RPMI7951 (cell line): ENCODE measurements at regions not wholly inside any gene's neighbourhood (a gene's known extent, or its start where the extent isn't known, plus 50 kb on each side); places are given as distances from the start of the nearest gene placed in this dataset.
"Not testable (repeated sequence)": the region's sequence is repeated elsewhere in the genome, so short reads cannot be mapped to it uniquely, and the experiment has no call there.

Experiments used
- DNase-seq: peaks from one replicate; pipeline ENCODE4 v3.0.0-alpha.2; 2012; ENCODE audit warnings: low read depth

DNA sequence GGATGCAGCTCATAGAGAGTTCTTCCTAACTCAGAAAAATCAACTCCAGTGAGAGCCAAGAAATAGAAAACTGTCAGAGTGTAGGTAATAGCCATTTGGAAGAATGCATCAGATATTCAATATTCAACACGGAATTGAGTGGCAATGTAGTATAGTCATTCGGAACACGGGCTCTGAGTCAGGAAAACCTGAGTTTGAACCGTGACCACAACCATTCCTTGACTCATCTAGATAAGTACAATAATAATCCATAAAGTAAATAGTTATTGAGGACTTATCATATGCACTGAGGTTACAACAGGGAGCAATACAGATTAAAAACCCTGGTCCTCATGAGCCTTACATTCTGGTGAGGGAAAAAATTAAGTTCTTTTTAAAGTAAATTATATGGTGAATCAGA is 62.6 kb upstream of the PHF21A start:
- no peak for DNase-seq

DNA sequence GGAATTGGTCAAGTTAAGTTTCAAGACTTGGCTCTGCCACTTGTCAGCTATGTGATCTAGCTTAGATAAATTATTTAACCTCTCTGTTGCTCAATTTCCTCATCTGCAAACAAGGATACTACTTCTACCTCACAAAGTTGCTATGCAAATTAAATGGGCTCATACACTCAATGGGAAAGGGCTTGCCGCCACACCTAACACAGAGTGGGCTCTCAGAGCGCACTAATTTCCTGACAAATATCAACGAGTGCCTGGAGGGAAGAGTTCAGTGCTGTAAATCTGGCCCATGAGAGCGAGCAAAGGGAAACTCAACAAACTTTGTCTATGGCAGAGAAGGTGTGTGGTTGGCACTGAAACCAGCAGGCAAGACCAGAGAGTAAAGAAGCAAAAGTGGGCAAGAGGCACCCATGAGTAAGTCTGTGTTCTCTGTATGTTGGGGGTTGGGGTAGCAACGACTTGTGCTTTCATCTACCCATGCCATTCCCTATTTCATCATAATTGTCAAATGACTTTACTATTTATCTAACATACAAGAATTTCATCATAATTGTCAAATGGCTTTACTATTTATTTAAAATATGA is 60.7 kb upstream of the PHF21A start:
- DNase-seq, result no peak

DNA sequence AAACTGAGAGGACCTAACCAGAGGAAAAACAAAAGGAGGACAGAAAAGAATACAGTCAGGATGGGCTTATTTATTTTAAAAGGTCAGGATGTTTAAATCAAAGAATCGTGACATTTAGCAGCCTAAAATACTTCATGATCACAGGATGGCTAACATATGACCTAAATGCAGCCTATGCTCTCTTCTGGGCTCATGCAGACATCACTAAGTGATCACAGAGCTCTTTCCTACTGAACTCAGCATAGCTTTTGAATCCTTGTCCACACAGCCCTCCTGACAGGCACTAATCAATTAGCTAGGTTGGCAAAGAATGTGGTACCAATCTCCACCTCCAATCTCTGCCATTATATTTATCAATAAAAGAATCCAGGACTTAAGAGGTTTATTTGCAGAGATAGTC is 60.1 kb upstream of the PHF21A start:
- DNase-seq, result no peak

DNA sequence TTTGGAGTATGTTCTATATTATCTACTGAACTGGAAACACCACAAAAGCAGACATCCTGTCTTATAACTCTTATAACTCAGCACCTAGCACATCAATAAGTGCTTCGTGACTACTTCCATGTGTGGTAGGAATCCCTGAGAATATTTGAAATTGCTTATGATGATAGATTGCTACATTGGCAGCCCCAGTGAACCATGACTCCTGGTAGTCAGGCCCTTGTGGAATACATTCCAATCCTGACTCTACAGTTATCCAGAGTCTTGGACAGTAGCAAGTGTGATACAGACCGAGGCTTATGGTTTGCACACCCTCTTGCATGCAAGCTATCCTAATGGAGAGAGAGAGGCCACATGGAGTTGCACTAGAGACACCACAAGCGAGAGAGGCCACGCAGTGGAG is 59.5 kb upstream of the PHF21A start:
- DNase-seq, result no peak

DNA sequence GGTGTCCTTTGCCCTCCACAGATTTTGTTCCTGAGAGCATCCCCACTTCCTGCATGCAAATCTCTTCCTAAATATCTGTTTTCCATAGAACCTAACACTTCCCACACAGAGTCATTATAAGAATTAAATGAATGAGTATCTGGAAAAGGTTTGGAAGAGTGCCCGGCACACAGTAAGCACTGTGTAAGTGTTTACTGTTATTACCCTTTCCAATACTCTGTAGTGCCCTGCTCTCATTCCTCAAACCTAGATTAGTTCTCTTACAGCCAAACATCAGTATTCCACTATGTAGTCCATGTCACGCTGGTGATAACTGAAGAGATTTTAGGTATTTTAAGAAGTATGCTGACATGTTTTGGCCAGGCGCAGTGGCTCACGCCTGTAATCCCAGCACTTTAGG is 57.3 kb upstream of the PHF21A start:
- no peak for DNase-seq

DNA sequence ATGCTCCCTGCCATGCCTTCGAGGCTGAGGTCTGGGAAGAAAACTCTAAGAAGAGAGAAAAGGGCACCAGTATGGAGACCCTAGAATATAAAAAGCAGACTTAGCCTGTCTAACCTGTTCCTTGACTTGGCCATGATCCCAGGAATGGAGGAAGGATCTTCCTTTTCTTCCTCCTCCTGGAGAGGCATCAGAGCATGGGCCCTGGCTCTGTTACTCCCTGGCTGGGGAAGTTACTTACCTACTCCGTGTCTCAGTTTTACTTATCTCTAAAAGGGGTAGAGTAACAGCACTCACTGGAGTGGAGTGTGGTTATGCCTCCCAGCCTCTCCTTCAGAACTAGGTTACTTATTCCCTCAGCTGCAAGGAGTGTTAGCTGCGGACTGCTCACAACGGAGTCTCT is 55.2 kb upstream of the PHF21A start:
- no peak for DNase-seq

DNA sequence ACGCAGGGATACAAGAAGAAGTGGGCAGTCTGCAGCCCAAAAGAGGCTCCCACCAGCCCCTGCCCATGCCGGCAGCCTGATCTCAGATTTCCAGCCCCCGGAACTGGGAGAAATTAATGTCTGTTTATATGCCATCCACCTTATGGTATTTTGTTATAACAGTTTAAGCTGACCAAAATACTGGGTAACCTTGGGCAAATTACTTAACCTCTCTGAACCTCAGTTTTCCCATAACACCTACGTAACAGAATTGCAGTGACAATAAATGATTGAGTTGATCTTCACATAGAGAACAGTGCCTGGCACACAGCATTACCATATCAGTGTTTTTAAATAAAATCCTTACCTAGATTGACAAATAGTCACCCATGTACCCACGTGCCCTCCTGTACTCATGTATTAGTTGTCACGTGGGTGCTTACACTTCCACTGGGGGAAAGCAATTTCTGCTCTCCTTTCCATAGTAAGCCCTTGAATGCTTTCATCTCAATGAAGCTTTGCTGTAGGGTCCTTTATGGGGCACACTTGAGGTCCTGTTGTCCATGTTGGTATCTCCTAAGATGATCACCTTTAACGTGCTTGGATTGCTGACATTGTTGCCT is 54.2 kb upstream of the PHF21A start:
- DNase-seq, result no peak

DNA sequence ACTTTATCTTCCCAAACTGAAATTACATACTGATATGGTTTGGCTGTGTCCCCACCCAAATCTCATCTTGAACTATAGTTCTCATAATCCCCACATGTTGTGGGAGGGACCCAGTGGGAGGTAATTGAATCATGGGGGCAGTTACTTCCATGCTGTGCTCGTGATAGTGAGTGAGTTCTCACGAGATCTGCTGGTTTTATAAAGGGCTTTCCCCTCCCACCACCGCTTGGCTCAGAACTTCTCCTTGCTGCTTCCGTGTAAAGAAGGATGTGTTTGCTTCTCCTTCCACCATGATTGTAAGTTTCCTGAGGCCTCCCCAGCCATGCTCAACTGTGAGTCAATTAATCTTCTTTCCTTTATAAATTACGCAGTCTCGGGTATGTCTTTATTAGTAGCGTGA is 50.4 kb upstream of the PHF21A start:
- not testable (repeated sequence) for DNase-seq
